ENCODE measurements at regions not wholly inside any gene's neighbourhood (a gene's known extent, or its start where the extent isn't known, plus 50 kb on each side); places are given as distances from the start of the nearest gene placed in this dataset.

DNA sequence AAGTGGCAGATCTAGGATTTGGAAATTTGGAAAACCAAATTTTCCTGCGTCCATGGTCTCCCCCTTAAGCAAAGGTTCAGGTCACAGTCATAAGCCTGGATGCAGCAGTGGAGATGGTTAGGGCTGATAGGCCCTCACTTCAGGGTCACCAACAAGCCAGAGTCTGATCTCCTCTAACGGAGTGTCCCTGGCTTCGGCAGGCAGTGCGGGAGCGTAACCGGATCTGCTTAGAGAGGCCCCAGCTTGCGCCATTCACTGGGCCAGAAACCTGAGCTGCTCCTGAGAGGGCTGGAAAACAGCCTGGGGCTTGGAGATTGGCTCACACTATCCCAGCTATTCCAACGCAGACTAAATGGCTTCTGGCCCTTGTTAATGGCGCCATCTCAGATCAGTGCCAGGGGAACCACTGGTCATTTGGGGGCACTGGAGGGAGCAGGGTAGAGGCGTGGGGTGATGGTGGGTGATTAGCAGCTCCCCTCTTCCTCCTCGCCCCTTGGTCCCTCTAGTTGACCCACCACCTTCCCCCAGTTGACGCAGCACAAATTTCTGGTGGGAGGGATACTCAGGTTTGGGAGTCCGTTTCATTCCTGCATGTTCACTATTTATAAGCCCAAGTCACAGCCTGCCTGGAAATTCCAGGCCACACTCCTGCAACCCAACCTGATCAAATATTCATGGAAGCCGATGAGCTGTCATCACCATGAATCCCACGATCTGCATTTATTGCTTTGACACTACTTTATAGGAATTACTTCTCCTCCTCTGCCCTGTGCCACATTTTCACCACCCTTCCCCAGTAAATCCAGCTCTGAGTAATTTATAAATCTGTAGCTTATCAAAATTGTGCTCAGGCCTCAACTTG, 134.6 kb upstream of the CPEB4 start (continued):
- no peak for TF ChIP-seq KAT7 (CRISPR knock-in tag; IDR thresholded peaks at IDR 0.05; ENCODE audit: borderline replicate concordance)
- TF ChIP-seq, protein P1, sequence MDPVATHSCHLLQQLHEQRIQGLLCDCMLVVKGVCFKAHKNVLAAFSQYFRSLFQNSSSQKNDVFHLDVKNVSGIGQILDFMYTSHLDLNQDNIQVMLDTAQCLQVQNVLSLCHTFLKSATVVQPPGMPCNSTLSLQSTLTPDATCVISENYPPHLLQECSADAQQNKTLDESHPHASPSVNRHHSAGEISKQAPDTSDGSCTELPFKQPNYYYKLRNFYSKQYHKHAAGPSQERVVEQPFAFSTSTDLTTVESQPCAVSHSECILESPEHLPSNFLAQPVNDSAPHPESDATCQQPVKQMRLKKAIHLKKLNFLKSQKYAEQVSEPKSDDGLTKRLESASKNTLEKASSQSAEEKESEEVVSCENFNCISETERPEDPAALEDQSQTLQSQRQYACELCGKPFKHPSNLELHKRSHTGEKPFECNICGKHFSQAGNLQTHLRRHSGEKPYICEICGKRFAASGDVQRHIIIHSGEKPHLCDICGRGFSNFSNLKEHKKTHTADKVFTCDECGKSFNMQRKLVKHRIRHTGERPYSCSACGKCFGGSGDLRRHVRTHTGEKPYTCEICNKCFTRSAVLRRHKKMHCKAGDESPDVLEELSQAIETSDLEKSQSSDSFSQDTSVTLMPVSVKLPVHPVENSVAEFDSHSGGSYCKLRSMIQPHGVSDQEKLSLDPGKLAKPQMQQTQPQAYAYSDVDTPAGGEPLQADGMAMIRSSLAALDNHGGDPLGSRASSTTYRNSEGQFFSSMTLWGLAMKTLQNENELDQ (CRISPR knock-in tag; IDR thresholded peaks at IDR 0.05; ENCODE audit: borderline replicate concordance) = no peak
- TF ChIP-seq, protein P2, sequence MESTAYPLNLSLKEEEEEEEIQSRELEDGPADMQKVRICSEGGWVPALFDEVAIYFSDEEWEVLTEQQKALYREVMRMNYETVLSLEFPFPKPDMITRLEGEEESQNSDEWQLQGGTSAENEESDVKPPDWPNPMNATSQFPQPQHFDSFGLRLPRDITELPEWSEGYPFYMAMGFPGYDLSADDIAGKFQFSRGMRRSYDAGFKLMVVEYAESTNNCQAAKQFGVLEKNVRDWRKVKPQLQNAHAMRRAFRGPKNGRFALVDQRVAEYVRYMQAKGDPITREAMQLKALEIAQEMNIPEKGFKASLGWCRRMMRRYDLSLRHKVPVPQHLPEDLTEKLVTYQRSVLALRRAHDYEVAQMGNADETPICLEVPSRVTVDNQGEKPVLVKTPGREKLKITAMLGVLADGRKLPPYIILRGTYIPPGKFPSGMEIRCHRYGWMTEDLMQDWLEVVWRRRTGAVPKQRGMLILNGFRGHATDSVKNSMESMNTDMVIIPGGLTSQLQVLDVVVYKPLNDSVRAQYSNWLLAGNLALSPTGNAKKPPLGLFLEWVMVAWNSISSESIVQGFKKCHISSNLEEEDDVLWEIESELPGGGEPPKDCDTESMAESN (CRISPR knock-in tag; conservative IDR thresholded peaks at IDR 0.05) = peak; percentile 26; the same call in 1 of the 2 replicates
- no peak for TF ChIP-seq SP140L (CRISPR knock-in tag; IDR thresholded peaks at IDR 0.05; ENCODE audit: borderline replicate concordance)
- no peak for TF ChIP-seq ZIK1 (CRISPR knock-in tag; IDR thresholded peaks at IDR 0.05; ENCODE audit: borderline replicate concordance, low read depth)
- TF ChIP-seq ZNF720 (CRISPR knock-in tag; IDR thresholded peaks at IDR 0.05) = no peak
- peak; percentile 49; the same call in 1 of the 2 replicates for TF ChIP-seq PITX1 (CRISPR knock-in tag; IDR thresholded peaks at IDR 0.05)
- TF ChIP-seq ZNF383 (CRISPR knock-in tag; IDR thresholded peaks at IDR 0.05; ENCODE audit: borderline replicate concordance) = no peak
- TF ChIP-seq MYC (CRISPR knock-in tag; IDR thresholded peaks at IDR 0.05; ENCODE audit: borderline replicate concordance) = peak; percentile 24; the same call in 1 of the 2 replicates
- peak; percentile 60 for TF ChIP-seq YY1 (IDR thresholded peaks at IDR 0.05; ENCODE audit: insufficient read depth, insufficient replicate concordance, low read depth, low read length)
- TF ChIP-seq, protein P3, sequence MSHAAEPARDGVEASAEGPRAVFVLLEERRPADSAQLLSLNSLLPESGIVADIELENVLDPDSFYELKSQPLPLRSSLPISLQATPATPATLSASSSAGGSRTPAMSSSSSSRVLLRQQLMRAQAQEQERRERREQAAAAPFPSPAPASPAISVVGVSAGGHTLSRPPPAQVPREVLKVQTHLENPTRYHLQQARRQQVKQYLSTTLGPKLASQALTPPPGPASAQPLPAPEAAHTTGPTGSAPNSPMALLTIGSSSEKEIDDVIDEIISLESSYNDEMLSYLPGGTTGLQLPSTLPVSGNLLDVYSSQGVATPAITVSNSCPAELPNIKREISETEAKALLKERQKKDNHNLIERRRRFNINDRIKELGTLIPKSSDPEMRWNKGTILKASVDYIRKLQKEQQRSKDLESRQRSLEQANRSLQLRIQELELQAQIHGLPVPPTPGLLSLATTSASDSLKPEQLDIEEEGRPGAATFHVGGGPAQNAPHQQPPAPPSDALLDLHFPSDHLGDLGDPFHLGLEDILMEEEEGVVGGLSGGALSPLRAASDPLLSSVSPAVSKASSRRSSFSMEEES (CRISPR knock-in tag; IDR thresholded peaks at IDR 0.05) = no peak
- TF ChIP-seq ZSCAN20 (CRISPR knock-in tag; IDR thresholded peaks at IDR 0.05; ENCODE audit: borderline replicate concordance) = no peak
- TF ChIP-seq GABPB1 (CRISPR knock-in tag; IDR thresholded peaks at IDR 0.05) = peak; percentile 58; the same call in 1 of the 2 replicates
- no peak for TF ChIP-seq KDM1A (CRISPR knock-in tag; IDR thresholded peaks at IDR 0.05)
- peak; percentile 46 for TF ChIP-seq ZNF781 (CRISPR knock-in tag; IDR thresholded peaks at IDR 0.05; ENCODE audit: borderline replicate concordance, not compliant biosample characterization)
- no peak for TF ChIP-seq ARNT (IDR thresholded peaks at IDR 0.05)
- TF ChIP-seq, protein P4, sequence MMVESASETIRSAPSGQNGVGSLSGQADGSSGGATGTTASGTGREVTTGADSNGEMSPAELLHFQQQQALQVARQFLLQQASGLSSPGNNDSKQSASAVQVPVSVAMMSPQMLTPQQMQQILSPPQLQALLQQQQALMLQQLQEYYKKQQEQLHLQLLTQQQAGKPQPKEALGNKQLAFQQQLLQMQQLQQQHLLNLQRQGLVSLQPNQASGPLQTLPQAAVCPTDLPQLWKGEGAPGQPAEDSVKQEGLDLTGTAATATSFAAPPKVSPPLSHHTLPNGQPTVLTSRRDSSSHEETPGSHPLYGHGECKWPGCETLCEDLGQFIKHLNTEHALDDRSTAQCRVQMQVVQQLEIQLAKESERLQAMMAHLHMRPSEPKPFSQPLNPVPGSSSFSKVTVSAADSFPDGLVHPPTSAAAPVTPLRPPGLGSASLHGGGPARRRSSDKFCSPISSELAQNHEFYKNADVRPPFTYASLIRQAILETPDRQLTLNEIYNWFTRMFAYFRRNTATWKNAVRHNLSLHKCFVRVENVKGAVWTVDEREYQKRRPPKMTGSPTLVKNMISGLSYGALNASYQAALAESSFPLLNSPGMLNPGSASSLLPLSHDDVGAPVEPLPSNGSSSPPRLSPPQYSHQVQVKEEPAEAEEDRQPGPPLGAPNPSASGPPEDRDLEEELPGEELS (CRISPR knock-in tag; IDR thresholded peaks at IDR 0.05) = peak; percentile 66
- TF ChIP-seq PCBP1 (IDR thresholded peaks at IDR 0.05; ENCODE audit: borderline replicate concordance, low read depth, low read length) = no peak
- no peak for TF ChIP-seq PAX8 (CRISPR knock-in tag; IDR thresholded peaks at IDR 0.05; ENCODE audit: borderline replicate concordance)
- no peak for TF ChIP-seq AGO2 (optimal IDR thresholded peaks at IDR 0.05; ENCODE audit: low read depth, low read length)

All from HepG2 (cell line).